H9 (cell line): ENCODE measurements at regions not wholly inside any gene's neighbourhood (a gene's known extent, or its start where the extent isn't known, plus 50 kb on each side); places are given as distances from the start of the nearest gene placed in this dataset.

ENCODE experiments used
- DNase-seq: peaks from one replicate; pipeline ENCODE4 v3.0.0-alpha.2; 2017
- H2AFZ ChIP-seq: one replicate; pipeline ENCODE4 v1.6.1; 2013; ENCODE audit warnings: mild to moderate bottlenecking, low read length, control low read depth, moderate library complexity
- H2AK5ac ChIP-seq: 2 replicates; pipeline ENCODE4 v1.6.1; 2013; ENCODE audit warnings: low read length, control low read depth, mixed read lengths; ENCODE audit not compliant: insufficient read length
- H2BK120ac ChIP-seq: one replicate; pipeline ENCODE4 v1.6.1; 2013; ENCODE audit warnings: low read depth, mild to moderate bottlenecking, low read length, control low read depth, inconsistent platforms; ENCODE audit not compliant: poor library complexity, severe bottlenecking
- H2BK12ac ChIP-seq: 2 replicates; pipeline ENCODE4 v1.6.1; 2013; ENCODE audit warnings: low read length, control low read depth, mixed read lengths, low read depth; ENCODE audit not compliant: insufficient read length
- H2BK15ac ChIP-seq: 2 replicates; pipeline ENCODE4 v1.6.1; 2013; ENCODE audit warnings: low read depth, low read length, control low read depth
- H2BK20ac ChIP-seq: one replicate; pipeline ENCODE4 v1.6.1; 2013; ENCODE audit warnings: low read depth, mild to moderate bottlenecking, low read length, control low read depth, inconsistent platforms; ENCODE audit not compliant: poor library complexity, severe bottlenecking
- H2BK5ac ChIP-seq: 2 replicates; pipeline ENCODE4 v1.6.1; 2013; ENCODE audit warnings: low read length, control low read depth, mixed read lengths; ENCODE audit not compliant: insufficient read length
- H3K14ac ChIP-seq: 2 replicates; pipeline ENCODE4 v1.6.1; 2013; ENCODE audit warnings: low read length, control low read depth; ENCODE audit not compliant: insufficient read depth
- H3K18ac ChIP-seq: 2 replicates; pipeline ENCODE4 v1.6.1; 2013; ENCODE audit warnings: low read depth, mild to moderate bottlenecking, mixed read lengths, low read length, control low read depth; ENCODE audit not compliant: insufficient read length
- H3K23ac ChIP-seq: 2 replicates; pipeline ENCODE4 v1.6.1; 2013; ENCODE audit warnings: low read length, control low read depth, mixed read lengths, low read depth; ENCODE audit not compliant: insufficient read length
- H3K23me2 ChIP-seq: 2 replicates; pipeline ENCODE4 v1.6.1; 2013; ENCODE audit warnings: low read depth, mild to moderate bottlenecking, mixed read lengths, low read length, control low read depth; ENCODE audit not compliant: insufficient read length, poor library complexity, severe bottlenecking
- H3K27ac ChIP-seq: 2 replicates; pipeline ENCODE4 v1.5.1; 2013; ENCODE audit warnings: low read length, control low read depth, mixed read lengths, low read depth; ENCODE audit not compliant: insufficient read length
- H3K27me3 ChIP-seq: 2 replicates; pipeline ENCODE4 v1.6.1; 2013; ENCODE audit warnings: low read length, control low read depth, inconsistent platforms; ENCODE audit not compliant: insufficient read depth
- H3K4ac ChIP-seq: 2 replicates; pipeline ENCODE4 v1.6.1; 2013; ENCODE audit warnings: low read depth, mild to moderate bottlenecking, control low read depth, inconsistent platforms, low read length, moderate library complexity
- H3K4me1 ChIP-seq: 2 replicates; pipeline ENCODE4 v1.6.1; 2013; ENCODE audit warnings: low read length, control low read depth, inconsistent platforms; ENCODE audit not compliant: insufficient read depth
- H3K4me2 ChIP-seq: 2 replicates; pipeline ENCODE4 v1.6.1; 2013; ENCODE audit warnings: low read length, control low read depth, mixed read lengths; ENCODE audit not compliant: insufficient read length, insufficient read depth
- H3K56ac ChIP-seq: 2 replicates; pipeline ENCODE4 v1.6.1; 2013; ENCODE audit warnings: low read depth, mild to moderate bottlenecking, mixed read lengths, low read length, control low read depth; ENCODE audit not compliant: insufficient read length
- H3K79me1 ChIP-seq: 2 replicates; pipeline ENCODE4 v1.6.1; 2013; ENCODE audit warnings: low read depth, mild to moderate bottlenecking, moderate library complexity, low read length, control low read depth, inconsistent platforms; ENCODE audit not compliant: insufficient read depth, poor library complexity, severe bottlenecking
- H3K79me2 ChIP-seq: 2 replicates; pipeline ENCODE4 v1.6.1; 2013; ENCODE audit warnings: low read length, control low read depth, inconsistent platforms; ENCODE audit not compliant: insufficient read depth
- H3K9ac ChIP-seq: 2 replicates; pipeline ENCODE4 v1.6.1; 2013; ENCODE audit warnings: low read length, control low read depth, mixed read lengths; ENCODE audit not compliant: insufficient read length; ENCODE audit errors: extremely low read depth
- H3K9me3 ChIP-seq: one replicate; pipeline ENCODE4 v1.6.1; 2013; ENCODE audit warnings: low read depth, low read length, inconsistent platforms; ENCODE audit not compliant: control insufficient read depth
- H3T11ph ChIP-seq: one replicate; pipeline ENCODE4 v1.6.1; 2013; ENCODE audit warnings: mild to moderate bottlenecking, low read length, control low read depth, inconsistent platforms
- H4K20me1 ChIP-seq: one replicate; pipeline ENCODE4 v1.6.1; 2013; ENCODE audit not compliant: control insufficient read depth, insufficient read length, insufficient read depth
- H4K5ac ChIP-seq: 2 replicates; pipeline ENCODE4 v1.6.1; 2013; ENCODE audit warnings: low read depth, mild to moderate bottlenecking, mixed read lengths, low read length, control low read depth; ENCODE audit not compliant: insufficient read length
- H4K8ac ChIP-seq: replicated peaks from 2 replicates; pipeline ENCODE4 v1.6.1; 2013; ENCODE audit warnings: low read length, control low read depth, mixed read lengths, low read depth; ENCODE audit not compliant: insufficient read length
- H4K91ac ChIP-seq: 2 replicates; pipeline ENCODE4 v1.6.1; 2013; ENCODE audit warnings: low read depth, mild to moderate bottlenecking, moderate library complexity, mixed read lengths, low read length, control low read depth; ENCODE audit not compliant: insufficient read length
- H3K27ac Mint-ChIP-seq, 3 experiments: 2 replicates in 2 of 3; 3 replicates in 1 of 3; pipeline ENCODE4 v1.8.0; 2020 to 2021; ENCODE audit warnings: mixed read lengths in 3 of 3, mild to moderate bottlenecking in 1 of 3, moderate library complexity in 1 of 3
- H3K27me3 Mint-ChIP-seq: 2 replicates; pipeline ENCODE4 v1.8.0; 2021; ENCODE audit warnings: low read depth, mild to moderate bottlenecking, moderate library complexity, mixed read lengths
- H3K36me3 Mint-ChIP-seq, 3 experiments: 2 replicates in 2 of 3; 3 replicates in 1 of 3; pipeline ENCODE4 v1.8.0; 2020 to 2021; ENCODE audit warnings: low read depth in 3 of 3, mixed read lengths in 3 of 3; ENCODE audit not compliant: insufficient read depth in 1 of 3
- H3K4me1 Mint-ChIP-seq, 2 experiments: 2 replicates each; pipeline ENCODE4 v1.8.0; 2020; ENCODE audit warnings: mixed read lengths in 2 of 2
- H3K4me3 Mint-ChIP-seq, 2 experiments: 2 replicates in 1 of 2; 3 replicates in 1 of 2; pipeline ENCODE4 v1.8.0; 2020 to 2021; ENCODE audit warnings: mild to moderate bottlenecking in 2 of 2, mixed read lengths in 2 of 2, moderate library complexity in 1 of 2
- H3K9me3 Mint-ChIP-seq, 2 experiments: 2 replicates in 1 of 2; 3 replicates in 1 of 2; pipeline ENCODE4 v1.8.0; 2020; ENCODE audit warnings: mild to moderate bottlenecking in 2 of 2, mixed read lengths in 2 of 2, moderate library complexity in 1 of 2
- WGBS: extraction: QIAGEN DNeasy Blood & Tissue Kit; methylation state at CpG from one replicate; pipeline ENCODE4 v1.1.7; 2013; ENCODE audit warnings: missing lambda C conversion rate, low lambda C conversion rate, mixed read lengths; ENCODE audit not compliant: insufficient read length; ENCODE audit errors: extremely low coverage; 5-methylcytosine and 5-hydroxymethylcytosine counted together
- TF ChIP-seq, protein P1 (sequence below): fragments of 200-600 bp; sonication (generic); conservative IDR thresholded peaks from 3 replicates; pipeline ENCODE4 v1.8.0; 2021; ENCODE audit warnings: antibody characterized with exemption, mild to moderate bottlenecking

DNA sequence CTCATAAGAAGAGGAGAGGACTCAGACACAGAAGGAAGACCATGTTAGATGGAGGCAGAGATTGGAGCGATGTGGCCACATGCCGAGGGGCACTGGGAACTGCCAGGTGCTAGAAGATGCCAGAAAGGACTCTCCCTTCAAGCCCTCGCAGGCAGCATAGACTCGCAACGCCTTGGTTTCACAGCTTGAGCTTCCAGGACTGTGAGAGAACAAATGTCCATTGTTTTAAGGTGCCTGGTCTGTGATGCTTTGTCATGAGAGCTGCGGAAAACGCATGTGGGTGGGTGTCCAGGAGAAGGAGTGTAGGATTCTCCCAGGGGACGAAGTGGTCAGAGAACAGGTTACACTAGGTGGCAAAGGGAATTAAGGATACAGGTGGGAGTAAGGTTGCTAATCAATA lies 125.9 kb upstream of the USP29 start:
- no peak overlapping the region for H3K14ac ChIP-seq
- H3K27me3 Mint-ChIP-seq = peaks cover 5% of the 10 kb centered on the region
- H3K9ac ChIP-seq = no peak overlapping the region
- peaks cover 78% of the 10 kb centered on the region for H3K9me3 ChIP-seq
- DNase-seq = no peak
- no peak overlapping the region for H3T11ph ChIP-seq
- H4K91ac ChIP-seq = no peak overlapping the region
- peaks cover 24 to 50% (median 35%) of the 10 kb centered on the region in 3 experiments for H3K36me3 Mint-ChIP-seq
- H3K4me3 Mint-ChIP-seq = no peak overlapping the region
- no CpG with 5 or more reads among the region's 8 CpGs for WGBS
- H3K9me3 Mint-ChIP-seq = peaks cover 82 to 92% of the 10 kb centered on the region in 2 experiments
- no peak overlapping the region for H3K18ac ChIP-seq
- no peaks in the 10 kb centered on the region for H3K27me3 ChIP-seq
- no peaks in the 10 kb centered on the region for H3K79me1 ChIP-seq
- no peak overlapping the region for H2BK15ac ChIP-seq
- no peak overlapping the region for H2BK5ac ChIP-seq
- no peak overlapping the region for H3K56ac ChIP-seq
- no peak overlapping the region for H2AFZ ChIP-seq
- no peaks in the 10 kb centered on the region for H3K4me1 ChIP-seq
- no peak overlapping the region for H3K27ac Mint-ChIP-seq
- no peaks in the 10 kb centered on the region for H3K23me2 ChIP-seq
- no peak overlapping the region for H2BK12ac ChIP-seq
- no peaks in the 10 kb centered on the region for H3K4me1 Mint-ChIP-seq
- no peak overlapping the region for H3K4me2 ChIP-seq
- no peaks in the 10 kb centered on the region for H3K79me2 ChIP-seq
- no peak overlapping the region for H3K27ac ChIP-seq
- H3K23ac ChIP-seq = no peak overlapping the region
- TF ChIP-seq, protein P1, sequence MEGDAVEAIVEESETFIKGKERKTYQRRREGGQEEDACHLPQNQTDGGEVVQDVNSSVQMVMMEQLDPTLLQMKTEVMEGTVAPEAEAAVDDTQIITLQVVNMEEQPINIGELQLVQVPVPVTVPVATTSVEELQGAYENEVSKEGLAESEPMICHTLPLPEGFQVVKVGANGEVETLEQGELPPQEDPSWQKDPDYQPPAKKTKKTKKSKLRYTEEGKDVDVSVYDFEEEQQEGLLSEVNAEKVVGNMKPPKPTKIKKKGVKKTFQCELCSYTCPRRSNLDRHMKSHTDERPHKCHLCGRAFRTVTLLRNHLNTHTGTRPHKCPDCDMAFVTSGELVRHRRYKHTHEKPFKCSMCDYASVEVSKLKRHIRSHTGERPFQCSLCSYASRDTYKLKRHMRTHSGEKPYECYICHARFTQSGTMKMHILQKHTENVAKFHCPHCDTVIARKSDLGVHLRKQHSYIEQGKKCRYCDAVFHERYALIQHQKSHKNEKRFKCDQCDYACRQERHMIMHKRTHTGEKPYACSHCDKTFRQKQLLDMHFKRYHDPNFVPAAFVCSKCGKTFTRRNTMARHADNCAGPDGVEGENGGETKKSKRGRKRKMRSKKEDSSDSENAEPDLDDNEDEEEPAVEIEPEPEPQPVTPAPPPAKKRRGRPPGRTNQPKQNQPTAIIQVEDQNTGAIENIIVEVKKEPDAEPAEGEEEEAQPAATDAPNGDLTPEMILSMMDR = no peak
- H4K8ac ChIP-seq = no peak overlapping the region
- H2BK120ac ChIP-seq = no peak overlapping the region
- no peak overlapping the region for H3K4ac ChIP-seq
- no peaks in the 10 kb centered on the region for H4K20me1 ChIP-seq
- H2AK5ac ChIP-seq = no peak overlapping the region
- H4K5ac ChIP-seq = no peak overlapping the region
- no peak overlapping the region for H2BK20ac ChIP-seq
